Panc1 (cell line): ENCODE measurements at regions not wholly inside any gene's neighbourhood (a gene's known extent, or its start where the extent isn't known, plus 50 kb on each side); places are given as distances from the start of the nearest gene placed in this dataset.

Experiments used
- ATAC-seq: fragments of 200-7000 bp; cut with Tn5 transposase; 2 replicates; pipeline ENCODE4 v1.9.1; 2020; ENCODE audit warnings: mild to moderate bottlenecking, moderate library complexity
- BruUV-seq: library from RNA; stranded (reverse); fragments of 400-500 nt; replicated peaks from 2 replicates; lab custom pipeline; 2021; lab: Mats Ljungman, UMichigan
- CTCF ChIA-PET: fragments of 300-600 bp; sonication (Branson Sonifier 250); formaldehyde crosslinking; loops from one replicate; lab custom pipeline; 2022; ENCODE audit warnings: antibody characterized with exemption; lab: Charles Lee
- POLR2A ChIA-PET: fragments of 300-600 bp; sonication (Branson Sonifier 250); formaldehyde crosslinking; loops from one replicate; lab custom pipeline; 2022; ENCODE audit warnings: antibody characterized with exemption; lab: Charles Lee
- DNase-seq: peaks from one replicate; pipeline ENCODE4 v3.0.0-alpha.2; 2010; ENCODE audit warnings: low read depth, low spot score
- H3K27ac ChIP-seq: 2 replicates; pipeline ENCODE4 v1.5.1; 2011; ENCODE audit warnings: mild to moderate bottlenecking, low read length, inconsistent platforms
- H3K27me3 ChIP-seq: fragments of 200-500 bp; sonication (Bioruptor generic); 2 replicates; pipeline ENCODE4 v1.6.0; 2014; ENCODE audit warnings: low read length, inconsistent platforms; ENCODE audit not compliant: control insufficient read depth, insufficient read depth
- H3K36me3 ChIP-seq: fragments of 200-500 bp; sonication (Bioruptor generic); 2 replicates; pipeline ENCODE4 v1.5.1; 2014; ENCODE audit warnings: inconsistent platforms, mild to moderate bottlenecking, low read length, moderate library complexity; ENCODE audit not compliant: control insufficient read depth, insufficient read depth
- H3K4me1 ChIP-seq: 2 replicates; pipeline ENCODE4 v1.5.1; 2011; ENCODE audit warnings: inconsistent platforms, mild to moderate bottlenecking, low read length, moderate library complexity; ENCODE audit not compliant: control insufficient read depth, insufficient read depth
- H3K4me3 ChIP-seq, 2 experiments: 2 replicates each; pipeline ENCODE4 v1.5.1; 2011 to 2012; ENCODE audit warnings: low read depth in 2 of 2, low read length in 2 of 2, mild to moderate bottlenecking in 2 of 2, inconsistent platforms in 1 of 2, moderate library complexity in 1 of 2
- H3K9me3 ChIP-seq: fragments of 200-500 bp; sonication (Bioruptor generic); 2 replicates; pipeline ENCODE4 v1.5.1; 2014; ENCODE audit warnings: low read depth, mild to moderate bottlenecking, inconsistent platforms, low read length, moderate library complexity; ENCODE audit not compliant: control insufficient read depth, insufficient read depth
- CTCF ChIP-seq: fragments of 450-650 bp; IDR thresholded peaks from 2 replicates; pipeline ENCODE4 v1.5.1; 2017; ENCODE audit warnings: mild to moderate bottlenecking
- POLR2AphosphoS5 ChIP-seq: IDR thresholded peaks from 2 replicates; pipeline ENCODE4 v1.6.1; 2012; ENCODE audit warnings: mild to moderate bottlenecking, low read depth, low read length, moderate library complexity
- REST ChIP-seq, 2 experiments: IDR thresholded peaks; 2 replicates each; pipeline ENCODE4 v1.6.1; 2011 to 2012; ENCODE audit warnings: low read depth in 2 of 2, control low read depth in 1 of 2, low read length in 1 of 2, mild to moderate bottlenecking in 1 of 2, moderate library complexity in 1 of 2; ENCODE audit not compliant: insufficient read depth in 1 of 2
- SIN3A ChIP-seq: IDR thresholded peaks from 2 replicates; pipeline ENCODE4 v1.6.1; 2012; ENCODE audit warnings: low read depth, mild to moderate bottlenecking, low read length, moderate library complexity, borderline replicate concordance; ENCODE audit not compliant: insufficient read depth
- TCF7L2 ChIP-seq: IDR thresholded peaks from 2 replicates; pipeline ENCODE4 v1.6.1; 2011; ENCODE audit warnings: mild to moderate bottlenecking, low read depth, low read length, inconsistent platforms
- in situ Hi-C: cut with HindIII; loops from 2 replicates; pipeline ENCODE4 v1.10.0; 2016; ENCODE audit warnings: low sequenced_read_pairs, low pct_unique_long_range_greater_than_20kb
- intact Hi-C: fragments of 100-400 bp; cut with micrococcal nuclease; formaldehyde crosslinking; loops from one replicate; pipeline ENCODE4 v1.10.0; 2022; ENCODE audit not compliant: unreplicated experiment

GRCh38 chr1:78737241-78737640, 87.6 kb downstream of the IFI44 start:
- POLR2A ChIA-PET: no interaction called here
- no peaks in the 10 kb centered on the region for H3K9me3 ChIP-seq
- DNase-seq: no peak
- in situ Hi-C loops (no loop called here), intact Hi-C loops (no loop called here)
- no peaks in the 10 kb centered on the region for H3K27me3 ChIP-seq
- no peak for ATAC-seq
- H3K4me3 ChIP-seq: no peak overlapping the region
- no peaks in the 10 kb centered on the region for H3K36me3 ChIP-seq
- no peak for TF ChIP-seq SIN3A
- CTCF ChIA-PET: no interaction called here
- BruUV-seq: no TSS peak
- H3K4me1 ChIP-seq: no peaks in the 10 kb centered on the region
- H3K27ac ChIP-seq: no peak overlapping the region

GRCh38 chr1:78743626-78744025, 94.0 kb downstream of the IFI44 start:
- Histone ChIP-seq H3K4me3 (no peak overlapping the region), H3K27ac (no peak overlapping the region), H3K9me3 (no peaks in the 10 kb centered on the region; the same call in 1 of the 2 replicates), H3K36me3 (no peaks in the 10 kb centered on the region), H3K27me3 (no peaks in the 10 kb centered on the region), H3K4me1 (no peaks in the 10 kb centered on the region)
- TF ChIP-seq SIN3A (no peak), POLR2AphosphoS5 (no peak), CTCF (no peak), TCF7L2 (no peak), REST (IDR thresholded peaks at IDR 0.05; ENCODE audit: insufficient read depth in 1 of 2, low read depth in 2 of 2, low read length in 1 of 2) (no peak)
- ChIA-PET CTCF (no interaction called here), POLR2A (no interaction called here)
- ATAC-seq (no peak), DNase-seq (no peak)
- intact Hi-C loops: no loop called here
- in situ Hi-C loops: no loop called here
- BruUV-seq: no TSS peak

- CTCF ChIA-PET: no interaction called here
- no TSS peak for BruUV-seq
Measured at GRCh38 chr1:78745111-78745510, 95.5 kb downstream of the IFI44 start.

More at GRCh38 chr1:78745111-78745510, 95.5 kb downstream of the IFI44 start:
- ATAC-seq: no peak
- Histone ChIP-seq H3K4me3 (no peak overlapping the region), H3K36me3 (no peaks in the 10 kb centered on the region), H3K27me3 (no peaks in the 10 kb centered on the region), H3K27ac (no peak overlapping the region), H3K9me3 (no peaks in the 10 kb centered on the region; the same call in 1 of the 2 replicates), H3K4me1 (no peaks in the 10 kb centered on the region)
- no peak for TF ChIP-seq CTCF
- no peak for TF ChIP-seq POLR2AphosphoS5
- TF ChIP-seq SIN3A: no peak
- no peak for TF ChIP-seq REST (IDR thresholded peaks at IDR 0.05; ENCODE audit: insufficient read depth in 1 of 2, low read depth in 2 of 2, low read length in 1 of 2)
- intact Hi-C loops (no loop called here), in situ Hi-C loops (no loop called here)
- POLR2A ChIA-PET: no interaction called here
- DNase-seq: no peak
